GM12878 (cell line): ENCODE measurements at regions not wholly inside any gene's neighbourhood (a gene's known extent, or its start where the extent isn't known, plus 50 kb on each side); places are given as distances from the start of the nearest gene placed in this dataset.

Source experiments
- CHD2 ChIP-seq: IDR thresholded peaks from 2 replicates; pipeline ENCODE4 v1.6.1; 2011; ENCODE audit warnings: low read depth, low read length, improper control_type of control experiment, borderline replicate concordance
- CTCF ChIP-seq, 3 experiments: IDR thresholded peaks in 2 of 3; conservative IDR thresholded peaks in 1 of 3; 2 replicates each; pipeline ENCODE4 v1.5.1; 2011; ENCODE audit warnings: low read depth in 3 of 3, low read length in 3 of 3, mild to moderate bottlenecking in 3 of 3, control low read depth in 2 of 3, moderate library complexity in 2 of 3, inconsistent platforms in 1 of 3, mixed read lengths in 1 of 3; ENCODE audit not compliant: control insufficient read depth in 2 of 3, insufficient read depth in 1 of 3; ENCODE audit errors: extremely low read depth in 1 of 3
- ETV6 ChIP-seq, 2 experiments: fragments of 450-650 bp in 1 of 2; IDR thresholded peaks in 1 of 2; conservative IDR thresholded peaks in 1 of 2; 2 replicates each; pipeline ENCODE4 v1.6.1; 2014; ENCODE audit warnings: antibody characterized with exemption in 1 of 2, borderline replicate concordance in 1 of 2, low read depth in 1 of 2, mild to moderate bottlenecking in 1 of 2, moderate library complexity in 1 of 2
- EZH2 ChIP-seq: IDR thresholded peaks from 2 replicates; pipeline ENCODE4 v1.6.1; 2012; ENCODE audit warnings: low read depth, mild to moderate bottlenecking, control low read depth, inconsistent platforms, low read length, borderline replicate concordance; ENCODE audit not compliant: control insufficient read depth
- FOXM1 ChIP-seq: IDR thresholded peaks from 2 replicates; pipeline ENCODE4 v1.6.1; 2012; ENCODE audit warnings: low read depth, mild to moderate bottlenecking, inconsistent platforms, low read length, moderate library complexity
- MAX ChIP-seq: IDR thresholded peaks from 2 replicates; pipeline ENCODE4 v1.6.1; 2012; ENCODE audit warnings: low read depth, low read length, improper control_type of control experiment
- NBN ChIP-seq: fragments of 450-650 bp; IDR thresholded peaks from 2 replicates; pipeline ENCODE4 v1.6.1; 2016
- POLR2AphosphoS5 ChIP-seq: IDR thresholded peaks from 2 replicates; pipeline ENCODE4 v1.6.1; 2011; ENCODE audit warnings: mild to moderate bottlenecking, low read length, inconsistent platforms
- REST ChIP-seq: IDR thresholded peaks from 2 replicates; pipeline ENCODE4 v1.6.1; 2012; ENCODE audit warnings: mild to moderate bottlenecking, low read depth, low read length
- SUPT20H ChIP-seq: IDR thresholded peaks from 2 replicates; pipeline ENCODE4 v1.6.1; 2011; ENCODE audit warnings: low read depth, mild to moderate bottlenecking, low read length, moderate library complexity, borderline replicate concordance; ENCODE audit not compliant: control insufficient read depth
- ZSCAN29 ChIP-seq: fragments of 450-650 bp; IDR thresholded peaks from 2 replicates; pipeline ENCODE4 v1.6.1; 2017; ENCODE audit warnings: mild to moderate bottlenecking, moderate library complexity

- TF ChIP-seq NBN (no peak), FOXM1 (no peak), CHD2 (no peak), POLR2AphosphoS5 (no peak), ETV6 (conservative IDR thresholded peaks at IDR 0.05 in 1 of 2, IDR thresholded peaks at IDR 0.05 in 1 of 2; ENCODE audit: borderline replicate concordance in 1 of 2, low read depth in 1 of 2) (no peak), EZH2 (no peak), MAX (no peak), ZSCAN29 (no peak), SUPT20H (no peak), CTCF (IDR thresholded peaks at IDR 0.05 in 2 of 3, conservative IDR thresholded peaks at IDR 0.05 in 1 of 3; ENCODE audit: control insufficient read depth in 2 of 3, extremely low read depth in 1 of 3, insufficient read depth in 1 of 3, low read depth in 3 of 3, low read length in 3 of 3) (no peak), REST (no peak)
Measured at GRCh38 chr20:24734139-24734538, 214.9 kb upstream of the CST7 start.
